ENCODE measurements at regions not wholly inside any gene's neighbourhood (a gene's known extent, or its start where the extent isn't known, plus 50 kb on each side); places are given as distances from the start of the nearest gene placed in this dataset.

GRCh38 chr4:19993242-19993641 lies 258.5 kb upstream of the SLIT2 start (continued):
- TF ChIP-seq GABPA (IDR thresholded peaks at IDR 0.05; ENCODE audit: low read depth) (no peak), MXI1 (IDR thresholded peaks at IDR 0.05; ENCODE audit: low read depth, low read length) (no peak), POLR2AphosphoS5 (IDR thresholded peaks at IDR 0.05; ENCODE audit: low read depth, low read length) (no peak), FOXM1 (IDR thresholded peaks at IDR 0.05; ENCODE audit: low read depth) (no peak)

DNA sequence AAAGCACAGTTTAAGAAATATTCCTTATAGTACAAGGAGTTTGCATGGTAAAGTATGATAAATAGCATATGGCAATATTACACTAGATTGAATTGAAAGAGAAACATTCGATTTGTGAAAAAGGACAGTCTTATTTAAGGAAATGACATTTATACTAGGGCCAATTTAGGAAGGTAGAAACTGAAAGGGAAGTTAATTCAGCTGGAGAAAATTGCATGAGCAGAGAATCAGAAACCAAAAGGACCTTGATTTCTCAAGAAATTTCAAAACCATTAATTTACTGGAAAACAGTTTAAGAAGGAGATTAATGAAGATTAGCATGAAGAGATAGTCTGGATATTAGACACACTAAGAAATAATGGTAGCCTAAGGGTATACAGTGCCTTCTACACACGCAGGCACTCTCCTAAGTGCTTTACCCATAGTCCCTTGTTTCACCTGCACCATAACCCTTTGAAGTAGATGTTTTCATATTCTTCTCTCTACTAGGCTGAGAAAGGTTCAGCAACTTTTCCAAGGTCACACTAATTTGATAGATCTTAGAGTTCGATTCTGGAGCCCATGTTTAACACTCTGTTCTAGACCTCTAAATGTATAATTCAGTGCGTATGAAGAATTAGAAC lies 259.1 kb upstream of the SLIT2 start:
- WGBS (ENCODE audit: low lambda C conversion rate) = 80% methylated on average over 4 of the region's 4 CpGs
- H3K4me2 ChIP-seq = no peak overlapping the region

More for the DNA sequence above, 259.1 kb upstream of the SLIT2 start:
- H3K36me3 ChIP-seq (replicated peaks in 1 of 2; ENCODE audit: control insufficient read depth in 1 of 2, insufficient read depth in 2 of 2, low read length in 1 of 2) = no peaks in the 10 kb centered on the region
- no peak overlapping the region for H3K4me3 ChIP-seq (ENCODE audit: low read depth in 2 of 2, low read length in 1 of 2)
- POLR2A ChIA-PET = no interaction called here
- H3K9ac ChIP-seq = no peak overlapping the region
- no peak overlapping the region for H3K27ac ChIP-seq (ENCODE audit: low read depth in 2 of 2, low read length in 1 of 2)
- H2AFZ ChIP-seq (ENCODE audit: low read depth) = peak overlapping the region; percentile 71
- TF ChIP-seq, protein P1, sequence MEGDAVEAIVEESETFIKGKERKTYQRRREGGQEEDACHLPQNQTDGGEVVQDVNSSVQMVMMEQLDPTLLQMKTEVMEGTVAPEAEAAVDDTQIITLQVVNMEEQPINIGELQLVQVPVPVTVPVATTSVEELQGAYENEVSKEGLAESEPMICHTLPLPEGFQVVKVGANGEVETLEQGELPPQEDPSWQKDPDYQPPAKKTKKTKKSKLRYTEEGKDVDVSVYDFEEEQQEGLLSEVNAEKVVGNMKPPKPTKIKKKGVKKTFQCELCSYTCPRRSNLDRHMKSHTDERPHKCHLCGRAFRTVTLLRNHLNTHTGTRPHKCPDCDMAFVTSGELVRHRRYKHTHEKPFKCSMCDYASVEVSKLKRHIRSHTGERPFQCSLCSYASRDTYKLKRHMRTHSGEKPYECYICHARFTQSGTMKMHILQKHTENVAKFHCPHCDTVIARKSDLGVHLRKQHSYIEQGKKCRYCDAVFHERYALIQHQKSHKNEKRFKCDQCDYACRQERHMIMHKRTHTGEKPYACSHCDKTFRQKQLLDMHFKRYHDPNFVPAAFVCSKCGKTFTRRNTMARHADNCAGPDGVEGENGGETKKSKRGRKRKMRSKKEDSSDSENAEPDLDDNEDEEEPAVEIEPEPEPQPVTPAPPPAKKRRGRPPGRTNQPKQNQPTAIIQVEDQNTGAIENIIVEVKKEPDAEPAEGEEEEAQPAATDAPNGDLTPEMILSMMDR (IDR thresholded peaks at IDR 0.05) = no peak
- TF ChIP-seq TCF12 (IDR thresholded peaks at IDR 0.05) (no peak), PBX3 (IDR thresholded peaks at IDR 0.05) (no peak), MXI1 (IDR thresholded peaks at IDR 0.05; ENCODE audit: low read depth, low read length) (no peak), USF2 (IDR thresholded peaks at IDR 0.05; ENCODE audit: borderline replicate concordance, low read depth, low read length) (no peak)
- H3K79me2 ChIP-seq (ENCODE audit: insufficient read depth) = no peaks in the 10 kb centered on the region
- no peaks in the 10 kb centered on the region for H4K20me1 ChIP-seq (ENCODE audit: insufficient read depth)
- no peaks in the 10 kb centered on the region for H3K9me2 ChIP-seq
- no peak for DNase-seq
- H3K27me3 ChIP-seq (ENCODE audit: insufficient read depth) = no peaks in the 10 kb centered on the region
- no peaks in the 10 kb centered on the region for H3K9me3 ChIP-seq
- peaks cover 0 to 3% of the 10 kb centered on the region in 2 experiments; a peak in 1 of 4 replicates for H3K4me1 ChIP-seq (ENCODE audit: control insufficient read depth in 1 of 2, insufficient read depth in 2 of 2, low read depth in 1 of 2, low read length in 1 of 2)
- CTCF ChIA-PET = interaction anchor here (0.6 kb wide), 1 partner anchor 17 kb away, joined by 3 read pairs; no protein-coding TSS in a partner anchor
- H3F3A ChIP-seq (replicated peaks; ENCODE audit: insufficient read depth) = no peaks in the 10 kb centered on the region

All from SK-N-SH (cell line).